T-helper 22 cell (primary cell): ENCODE measurements at regions not wholly inside any gene's neighbourhood (a gene's known extent, or its start where the extent isn't known, plus 50 kb on each side); places are given as distances from the start of the nearest gene placed in this dataset.

Experiments
- DNase-seq: peaks from one replicate; pipeline ENCODE4 v3.0.0-alpha.2; 2020; ENCODE audit warnings: low read depth

- DNase-seq, result peak; percentile 23
These were observed 168.6 kb downstream of the TRIM33 start for GRCh38 chr1:114342376-114342775.

GRCh38 chr1:114341856-114342255 is 169.1 kb downstream of the TRIM33 start:
- no peak for DNase-seq

- DNase-seq, result peak; percentile 44
These were observed 169.7 kb downstream of the TRIM33 start for GRCh38 chr1:114341299-114341698.

GRCh38 chr1:114340892-114341291 is 170.1 kb downstream of the TRIM33 start:
- no peak for DNase-seq

- DNase-seq, result no peak
These were observed 171.6 kb downstream of the TRIM33 start for GRCh38 chr1:114339379-114339778.

GRCh38 chr1:114338191-114338890 is 172.7 kb downstream of the TRIM33 start:
- no peak for DNase-seq

- no peak for DNase-seq
These were observed 173.6 kb downstream of the TRIM33 start for GRCh38 chr1:114337417-114337816.

GRCh38 chr1:114336360-114336759 is 174.6 kb downstream of the TRIM33 start:
- no peak for DNase-seq

GRCh38 chr1:114335273-114335672 is 175.7 kb downstream of the TRIM33 start:
- DNase-seq, result no peak

- no peak for DNase-seq
These were observed 176.7 kb downstream of the TRIM33 start for GRCh38 chr1:114334297-114334696.

- no peak for DNase-seq
These were observed 177.3 kb downstream of the TRIM33 start for GRCh38 chr1:114333690-114334089.

- DNase-seq, result no peak
These were observed 178.3 kb upstream of the SYT6 start for GRCh38 chr1:114331936-114332335.

GRCh38 chr1:114330451-114330983 is 176.8 kb upstream of the SYT6 start:
- no peak for DNase-seq

GRCh38 chr1:114328361-114328904 is 174.8 kb upstream of the SYT6 start:
- DNase-seq, result no peak

- DNase-seq, result no peak
These were observed 170.9 kb upstream of the SYT6 start for GRCh38 chr1:114324662-114324965.

GRCh38 chr1:114323959-114324661 is 170.4 kb upstream of the SYT6 start:
- DNase-seq, result no peak

- no peak for DNase-seq
These were observed 169.1 kb upstream of the SYT6 start for GRCh38 chr1:114322734-114323133.

GRCh38 chr1:114322207-114322606 is 168.5 kb upstream of the SYT6 start:
- DNase-seq, result no peak

GRCh38 chr1:114320586-114320985 is 166.9 kb upstream of the SYT6 start:
- no peak for DNase-seq

- no peak for DNase-seq
These were observed 165.7 kb upstream of the SYT6 start for GRCh38 chr1:114319418-114319817.

GRCh38 chr1:114318961-114319360 is 165.3 kb upstream of the SYT6 start:
- DNase-seq, result no peak

GRCh38 chr1:114316204-114316603 is 162.5 kb upstream of the SYT6 start:
- DNase-seq, result no peak

GRCh38 chr1:114315631-114316030 is 162.0 kb upstream of the SYT6 start:
- no peak for DNase-seq
